ENCODE measurements at regions not wholly inside any gene's neighbourhood (a gene's known extent, or its start where the extent isn't known, plus 50 kb on each side); places are given as distances from the start of the nearest gene placed in this dataset.

GRCh38 chr10:71005337-71006305, 117.3 kb upstream of the PCBD1 start:
- TF ChIP-seq, protein P1, sequence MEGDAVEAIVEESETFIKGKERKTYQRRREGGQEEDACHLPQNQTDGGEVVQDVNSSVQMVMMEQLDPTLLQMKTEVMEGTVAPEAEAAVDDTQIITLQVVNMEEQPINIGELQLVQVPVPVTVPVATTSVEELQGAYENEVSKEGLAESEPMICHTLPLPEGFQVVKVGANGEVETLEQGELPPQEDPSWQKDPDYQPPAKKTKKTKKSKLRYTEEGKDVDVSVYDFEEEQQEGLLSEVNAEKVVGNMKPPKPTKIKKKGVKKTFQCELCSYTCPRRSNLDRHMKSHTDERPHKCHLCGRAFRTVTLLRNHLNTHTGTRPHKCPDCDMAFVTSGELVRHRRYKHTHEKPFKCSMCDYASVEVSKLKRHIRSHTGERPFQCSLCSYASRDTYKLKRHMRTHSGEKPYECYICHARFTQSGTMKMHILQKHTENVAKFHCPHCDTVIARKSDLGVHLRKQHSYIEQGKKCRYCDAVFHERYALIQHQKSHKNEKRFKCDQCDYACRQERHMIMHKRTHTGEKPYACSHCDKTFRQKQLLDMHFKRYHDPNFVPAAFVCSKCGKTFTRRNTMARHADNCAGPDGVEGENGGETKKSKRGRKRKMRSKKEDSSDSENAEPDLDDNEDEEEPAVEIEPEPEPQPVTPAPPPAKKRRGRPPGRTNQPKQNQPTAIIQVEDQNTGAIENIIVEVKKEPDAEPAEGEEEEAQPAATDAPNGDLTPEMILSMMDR (IDR thresholded peaks at IDR 0.05) = no peak
- no peak for TF ChIP-seq ZFX (IDR thresholded peaks at IDR 0.05; ENCODE audit: borderline replicate concordance)
